ENCODE measurements at regions not wholly inside any gene's neighbourhood (a gene's known extent, or its start where the extent isn't known, plus 50 kb on each side); places are given as distances from the start of the nearest gene placed in this dataset.

GRCh38 chr4:53688186-53688790 lies 97.0 kb upstream of the LNX1 start:
- no peak for DNase-seq (ENCODE audit: low read depth in 2 of 2)

DNA sequence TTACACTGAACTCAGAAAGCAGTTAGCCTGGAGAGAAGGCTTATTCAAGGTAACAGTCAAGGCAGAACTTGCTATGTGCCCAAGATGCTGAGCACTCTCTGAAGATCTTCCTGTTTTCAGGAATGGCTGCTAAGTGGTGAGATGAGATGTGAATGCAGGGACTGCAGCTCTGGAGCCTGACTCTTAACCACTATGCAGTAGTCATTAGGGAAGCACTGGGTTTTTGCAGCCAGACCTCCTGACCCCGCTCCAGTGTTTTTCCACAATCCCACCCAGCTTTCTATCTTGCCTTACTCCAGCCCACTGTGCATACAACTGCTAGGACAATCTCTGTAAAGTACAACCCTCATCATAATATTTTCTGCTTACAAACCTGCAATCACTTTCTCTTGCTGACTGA lies 95.2 kb upstream of the LNX1 start:
- DNase-seq (ENCODE audit: low read depth in 2 of 2) = no peak

- DNase-seq (ENCODE audit: low read depth in 2 of 2) = no peak
Measured at GRCh38 chr4:53684136-53685130, 93.1 kb upstream of the LNX1 start.

DNA sequence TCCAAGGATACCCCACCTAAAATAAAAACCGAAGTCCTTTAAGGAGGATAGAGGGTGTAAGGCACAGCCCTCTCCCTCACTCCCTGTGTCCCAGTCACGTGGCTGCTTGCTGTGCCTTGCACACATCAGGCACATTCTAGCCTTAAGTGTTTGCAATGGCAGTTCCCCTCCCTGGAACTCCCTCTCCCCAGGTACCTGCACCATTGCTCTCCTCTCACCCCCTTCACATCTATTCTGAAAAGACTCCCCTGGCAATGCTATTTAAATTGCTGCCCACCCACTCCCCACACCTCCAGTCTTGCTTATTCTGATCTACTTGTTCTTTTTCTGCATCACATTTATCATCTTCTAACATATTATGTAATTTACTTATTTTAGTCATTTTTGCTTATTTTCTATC lies 91.6 kb upstream of the LNX1 start:
- no peak for DNase-seq (ENCODE audit: low read depth in 2 of 2)

- DNase-seq (ENCODE audit: low read depth in 2 of 2) = no peak
Measured at GRCh38 chr4:53682196-53682595, 90.9 kb upstream of the LNX1 start.

- no peak for DNase-seq (ENCODE audit: low read depth in 2 of 2)
Measured at GRCh38 chr4:53680598-53680997, 89.3 kb upstream of the LNX1 start.

DNA sequence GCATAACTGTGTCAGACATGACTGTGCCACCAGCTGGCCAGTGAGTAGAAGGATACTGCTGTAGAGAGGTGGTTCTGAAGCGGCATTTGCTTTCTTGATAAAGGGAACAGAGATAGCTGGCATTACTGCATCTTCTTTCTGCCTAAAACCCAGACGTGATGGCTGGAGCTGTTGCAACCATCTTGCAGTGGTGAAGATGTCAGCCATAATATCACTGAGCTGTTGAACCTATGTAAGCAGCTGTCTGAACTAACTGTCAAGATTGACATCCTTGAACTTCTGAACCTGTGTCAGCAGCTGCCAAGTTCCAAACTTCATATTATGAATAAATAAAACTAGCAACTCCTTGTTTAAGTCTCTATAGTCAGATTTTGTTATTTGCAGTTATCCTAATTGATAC lies 88.9 kb upstream of the LNX1 start:
- DNase-seq (ENCODE audit: low read depth in 2 of 2) = no peak

DNA sequence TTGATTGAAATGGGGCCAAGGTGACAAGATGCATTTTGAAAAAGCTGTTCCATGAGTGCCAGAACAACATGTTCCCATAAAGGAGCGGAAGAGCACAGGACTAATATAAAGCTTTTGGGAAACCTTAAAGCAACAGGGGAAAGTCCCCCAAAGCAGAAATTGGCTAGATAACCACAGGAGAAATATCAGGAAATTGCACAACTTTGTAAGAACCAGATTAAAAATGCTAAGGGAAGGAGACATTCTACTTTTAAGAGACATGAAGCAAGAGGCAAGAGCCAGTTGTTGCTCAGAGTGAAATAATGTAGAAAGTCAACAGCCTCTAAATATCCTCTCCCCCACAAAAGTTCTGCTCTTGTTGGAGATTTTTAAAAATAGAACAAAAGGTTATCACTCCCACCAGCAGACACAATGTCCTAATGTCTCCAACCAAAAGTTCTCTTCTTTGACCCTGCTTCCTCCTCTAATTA lies 85.2 kb upstream of the LNX1 start:
- no peak for DNase-seq (ENCODE audit: low read depth in 2 of 2)

DNA sequence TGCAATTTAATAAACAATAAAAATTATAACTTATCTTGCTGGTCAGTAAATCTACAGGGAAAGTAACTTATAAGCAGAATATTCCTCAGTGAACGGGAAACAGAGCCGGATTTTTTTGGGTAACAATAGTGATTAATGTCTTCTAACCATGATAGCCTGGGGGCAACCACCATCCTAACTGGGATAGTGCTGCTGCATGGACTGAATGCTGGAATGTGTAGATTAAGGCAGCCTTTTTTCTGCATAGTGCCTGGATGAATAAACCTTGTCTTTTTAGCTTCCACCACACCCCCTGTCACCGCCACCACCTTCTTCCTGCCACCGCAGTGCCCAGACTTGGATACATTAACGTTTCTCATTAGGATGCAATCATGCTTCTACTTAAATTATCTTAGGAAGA lies 83.6 kb upstream of the LNX1 start:
- no peak for DNase-seq (ENCODE audit: low read depth in 2 of 2)

DNA sequence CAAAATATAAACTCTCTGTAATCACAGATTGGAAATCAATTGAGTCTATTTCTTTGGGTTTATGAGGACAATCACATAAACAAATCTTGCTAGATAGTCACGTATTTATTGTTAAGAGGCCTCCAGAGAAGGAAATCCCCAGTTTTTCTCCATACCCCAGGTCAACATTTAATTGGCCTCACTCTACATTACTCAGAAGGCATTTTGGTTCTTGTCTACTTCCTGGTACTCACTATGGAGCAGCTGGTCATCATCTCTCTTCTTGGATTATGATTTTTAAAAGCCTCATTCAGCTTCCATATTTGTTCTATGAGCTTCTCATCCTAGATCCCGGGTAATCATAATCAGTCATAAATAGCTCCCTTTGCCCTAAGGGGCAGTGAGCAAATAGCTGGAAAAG lies 81.6 kb upstream of the LNX1 start:
- no peak for DNase-seq (ENCODE audit: low read depth in 2 of 2)

DNA sequence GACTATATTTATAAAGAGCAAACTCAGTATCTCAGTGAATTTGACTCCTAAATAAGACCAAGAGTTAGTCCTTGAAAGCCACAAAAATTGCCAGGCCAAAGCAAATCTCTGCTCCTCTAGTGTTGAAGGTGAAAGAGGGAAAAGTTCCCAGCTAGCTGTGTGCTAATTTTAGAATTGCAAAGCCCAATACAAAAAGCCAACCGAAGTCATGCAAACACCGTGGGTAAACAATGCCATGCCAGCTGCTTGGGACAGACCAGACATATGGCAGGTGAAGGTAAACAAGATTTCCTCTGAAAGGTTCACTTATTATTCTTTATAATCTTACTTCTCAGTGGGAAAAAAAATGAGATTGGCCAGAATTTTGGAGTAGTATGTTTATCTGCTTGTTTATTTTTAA lies 80.5 kb upstream of the LNX1 start:
- DNase-seq (ENCODE audit: low read depth in 2 of 2) = no peak

DNA sequence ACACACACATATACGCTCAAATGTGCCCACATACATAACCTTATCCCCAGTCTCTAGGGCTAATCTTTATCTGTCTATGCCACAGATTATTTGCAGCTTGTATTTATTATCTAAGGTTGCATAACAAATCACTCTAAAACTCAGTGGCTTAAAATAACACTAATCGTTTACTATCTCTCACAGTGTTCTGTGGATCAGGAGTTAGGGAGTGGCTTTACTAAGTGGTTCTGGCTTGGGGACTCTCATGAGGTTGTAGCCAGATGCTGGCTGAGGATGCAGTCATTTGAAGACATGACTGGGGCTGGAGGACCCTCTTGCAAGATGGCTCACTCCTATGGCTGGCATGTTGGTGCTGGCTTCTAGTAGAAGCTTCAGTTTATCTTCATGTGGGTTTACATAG lies 68.5 kb upstream of the LNX1 start:
- DNase-seq (ENCODE audit: low read depth in 2 of 2) = no peak

- no peak for DNase-seq (ENCODE audit: low read depth in 2 of 2)
Measured at GRCh38 chr4:53659112-53659511, 67.8 kb upstream of the LNX1 start.

DNA sequence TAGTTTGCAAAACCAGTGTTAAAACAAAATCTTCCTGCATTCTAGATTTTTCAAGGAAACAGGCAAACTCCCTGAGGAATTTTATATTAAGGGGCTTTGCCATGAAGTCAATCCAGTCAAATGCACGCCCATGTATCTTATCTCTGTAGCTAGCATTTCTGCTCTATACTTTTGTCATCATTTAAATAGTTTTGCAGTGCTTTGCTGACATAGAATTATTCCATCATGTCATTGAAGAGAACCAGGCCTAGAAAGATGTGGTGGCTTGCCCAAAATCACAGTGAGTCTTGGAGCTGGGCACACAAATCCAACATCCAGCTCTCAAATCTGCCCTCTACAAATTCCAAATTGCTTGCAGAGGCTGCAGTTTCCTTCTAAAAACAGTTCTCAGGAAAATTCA lies 66.7 kb upstream of the LNX1 start:
- DNase-seq (ENCODE audit: low read depth in 2 of 2) = no peak

DNA sequence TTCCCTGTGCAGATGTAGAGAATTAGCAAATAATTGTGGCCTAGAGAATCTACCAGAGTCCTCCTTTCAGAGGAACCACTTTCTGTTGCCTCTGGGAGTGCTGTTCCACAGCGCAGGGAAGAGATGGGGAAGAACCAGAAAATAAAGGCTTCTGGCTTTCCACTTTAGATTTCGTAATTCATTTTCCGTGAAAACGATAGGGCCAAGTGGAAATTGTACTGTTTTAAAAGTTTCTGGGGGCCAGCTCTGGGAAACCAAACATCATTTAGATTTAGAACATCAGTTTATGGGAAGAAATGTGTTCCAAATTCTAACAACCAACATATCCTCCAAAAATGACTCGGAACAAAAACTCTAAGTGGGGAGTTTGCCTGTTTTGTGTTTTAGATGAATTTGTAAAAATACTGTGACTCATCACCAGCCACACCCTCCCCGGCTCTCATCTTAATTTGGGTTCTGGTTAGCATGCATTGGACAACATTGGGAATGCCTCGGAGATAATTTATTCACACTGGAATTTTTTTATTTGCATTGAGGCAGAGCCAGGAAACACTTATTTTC lies 65.2 kb upstream of the LNX1 start:
- no peak for DNase-seq (ENCODE audit: low read depth in 2 of 2)

- no peak for DNase-seq (ENCODE audit: low read depth in 2 of 2)
Measured at GRCh38 chr4:53654300-53654758, 63.0 kb upstream of the LNX1 start.

DNA sequence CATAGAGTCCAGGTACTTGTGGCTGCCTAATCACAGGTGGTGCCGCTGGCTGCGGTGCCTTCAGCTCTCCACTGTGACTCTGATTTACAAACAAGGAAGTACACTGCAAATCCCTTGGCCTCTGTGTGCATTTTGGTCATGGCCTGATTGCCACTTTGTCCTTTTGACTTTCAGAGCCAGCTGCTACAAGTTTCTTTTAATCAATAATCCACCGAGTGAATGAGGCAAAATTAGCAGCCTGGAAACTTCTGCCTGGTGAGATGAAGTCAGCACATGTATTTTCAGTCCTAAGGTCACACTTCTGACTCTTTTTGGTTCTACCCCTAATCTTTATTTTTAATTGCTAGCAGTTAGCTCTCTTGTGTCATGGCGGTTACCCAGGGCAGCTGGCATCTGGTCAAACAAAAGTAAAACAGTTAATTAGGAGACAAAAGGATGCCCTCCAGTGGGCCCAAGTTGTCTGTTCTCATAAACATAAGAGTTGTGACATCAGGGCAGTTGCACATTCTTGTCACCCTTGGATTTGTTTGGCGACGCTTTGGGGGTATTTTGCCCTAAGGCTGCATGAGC lies 62.3 kb upstream of the LNX1 start:
- no peak for DNase-seq (ENCODE audit: low read depth in 2 of 2)

- no peak for DNase-seq (ENCODE audit: low read depth in 2 of 2)
Measured at GRCh38 chr4:53651156-53651735, 60.0 kb upstream of the LNX1 start.

- no peak for DNase-seq (ENCODE audit: low read depth in 2 of 2)
Measured at GRCh38 chr4:53649357-53649756, 58.1 kb upstream of the LNX1 start.

DNA sequence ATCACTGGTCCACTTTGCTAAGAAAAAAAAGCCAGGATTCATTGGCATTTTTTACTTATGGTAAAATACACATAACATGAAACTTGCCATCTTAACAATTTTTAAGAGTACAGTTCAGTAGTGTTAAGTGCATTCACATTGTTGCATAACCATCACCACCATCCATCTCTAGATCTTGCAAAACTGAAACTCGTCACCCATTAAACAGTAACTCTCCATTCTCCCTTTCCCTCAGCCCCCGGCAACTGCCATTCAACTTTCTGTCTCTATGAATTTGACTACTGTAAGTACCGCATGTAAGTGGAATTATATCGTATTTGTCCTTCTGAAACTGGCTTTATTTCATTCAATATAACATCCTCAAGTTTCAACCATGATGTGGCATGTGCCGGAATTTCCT lies 56.3 kb upstream of the LNX1 start:
- no peak for DNase-seq (ENCODE audit: low read depth in 2 of 2)

- DNase-seq (ENCODE audit: low read depth in 2 of 2) = no peak
Measured at GRCh38 chr4:53646795-53647194, 55.5 kb upstream of the LNX1 start.

GRCh38 chr4:53645108-53645507 lies 53.8 kb upstream of the LNX1 start:
- DNase-seq (ENCODE audit: low read depth in 2 of 2) = no peak

All from activated CD8-positive, alpha-beta memory T cell treated with anti-CD3 and anti-CD28 coated beads for 4 hours (primary cell).